Heart left ventricle (tissue), 16 donors: ENCODE measurements at regions not wholly inside any gene's neighbourhood (a gene's known extent, or its start where the extent isn't known, plus 50 kb on each side); places are given as distances from the start of the nearest gene placed in this dataset.

Source experiments
- ATAC-seq, 4 donors: fragments of 200-7000 bp; cut with Tn5 transposase; one replicate each; pipeline ENCODE4 v1.9.1; 2020 to 2022; ENCODE audit warnings: moderate library complexity in 4 of 4, mild to moderate bottlenecking in 3 of 4, moderate number of reproducible peaks in 1 of 4
- DNase-seq, 5 donors: peaks; one replicate each; pipeline ENCODE4 v3.0.0-alpha.2; 2020
- H3K27ac ChIP-seq, 12 donors: fragments of 200-600 bp; sonication (generic) in 4 of 12; one replicate each; pipeline versions ENCODE4 v1.5.0 to v1.8.0; 2016 to 2022; ENCODE audit warnings: mild to moderate bottlenecking in 2 of 12
- H3K27me3 ChIP-seq, 9 donors: fragments of 200-600 bp; sonication (generic) in 2 of 9; one replicate each; pipeline versions ENCODE4 v1.5.1 to v1.8.0; 2016 to 2022; ENCODE audit warnings: mild to moderate bottlenecking in 3 of 9
- H3K36me3 ChIP-seq, 9 donors: fragments of 200-600 bp; sonication (generic) in 2 of 9; one replicate each; pipeline versions ENCODE4 v1.5.0 to v1.8.0; 2018 to 2022; ENCODE audit warnings: mild to moderate bottlenecking in 2 of 9
- H3K4me1 ChIP-seq, 12 donors: fragments of 200-600 bp; sonication (generic) in 4 of 12; one replicate each; pipeline versions ENCODE4 v1.5.0 to v1.8.0; 2016 to 2022; ENCODE audit warnings: mild to moderate bottlenecking in 3 of 12
- H3K4me3 ChIP-seq, 12 donors: fragments of 200-600 bp; sonication (generic) in 4 of 12; one replicate each; pipeline versions ENCODE4 v1.5.0 to v1.8.0; 2017 to 2022; ENCODE audit warnings: mild to moderate bottlenecking in 9 of 12, moderate library complexity in 4 of 12
- H3K9me3 ChIP-seq, 12 donors: fragments of 200-600 bp; sonication (generic) in 4 of 12; one replicate each; pipeline versions ENCODE4 v1.5.0 to v1.8.0; 2016 to 2022; ENCODE audit warnings: mild to moderate bottlenecking in 1 of 12
- POLR2A ChIP-seq, 2 donors: fragments of 450-650 bp; IDR thresholded peaks; one replicate each; pipeline ENCODE4 v1.6.1; 2017; ENCODE audit warnings: antibody characterized with exemption in 2 of 2, mild to moderate bottlenecking in 2 of 2, moderate library complexity in 2 of 2
- WGBS, 4 donors: extraction: QIAGEN DNeasy Blood & Tissue Kit in 2 of 4; methylation state at CpG; one replicate each; pipeline versions ENCODE4 v1.1.5 to v1.1.7; 2013 to 2018; 5-methylcytosine and 5-hydroxymethylcytosine counted together
- intact Hi-C, 10 donors: fragments of 100-400 bp; cut with DNase I; formaldehyde crosslinking; loops; one replicate each; pipeline versions ENCODE4 v1.11.1 to v1.14.2; 2022
- TF ChIP-seq, protein P1 (sequence below), 12 donors: fragments of 200-600 bp; sonication (generic) in 4 of 12; IDR thresholded peaks; one replicate each; pipeline versions ENCODE4 v1.5.0 to v1.8.0; 2018 to 2022; ENCODE audit warnings: antibody characterized with exemption in 12 of 12, mild to moderate bottlenecking in 5 of 12
- donor health status: ischemic (EF 13 %, LVEDD 7.1; RV severe dilation, severe dysfunction).
- donor health status: healthy with polysubstance abuse.
- donor health status: DM: no; HTN: yes; CAD: no.
- donor health status: DM: no; HTN: no; CAD: no.
- donor health status: ischemic (EF 25% LVEDD 6.9; RV normal size, moderate dysfunction).
- donor health status: ischemic (EF 25% LVEDD 5.7; RV mildly dilated, moderate dysfunction).
- donor health status: healthy.
- donor health status: DM: yes; HTN: yes; CAD: no.
- donor health status: ischemic (EF 35%, LVEDD 5.7; RV mildly dilated, moderate dysfunction).
- donor health status: nonischemic (EF 11% LVEDD 7.7; RV severe dilation, severe dysfunction).
- donor health status: DM: yes; HTN: yes; CAD: no.
- donor health status: PGD.
- donor health status: ischemic (EF 29% LVEDD 5.4; RV normal size, mild dysfunction).
- donor health status: nonischemic (EF 23%, LVEDD 6.1; RV moderate dilation, normal function).

GRCh38 chr6:68235326-68235784 is 399.7 kb upstream of the ADGRB3 start:
- Histone ChIP-seq H3K9me3 (no peaks in the 10 kb centered on the region), H3K36me3 (no peaks in the 10 kb centered on the region), H3K4me3 (no peak overlapping the region), H3K27ac (no peak overlapping the region), H3K4me1 (no peaks in the 10 kb centered on the region), H3K27me3 (no peaks in the 10 kb centered on the region)
- WGBS, 4 donors, result 19 to 31% (median 24%) methylated on average over 1 of the region's 1 CpG
- intact Hi-C loops, result no loop called here
- ATAC-seq (no peak), DNase-seq (no peak)
- TF ChIP-seq POLR2A (IDR thresholded peaks at IDR 0.05), result no peak
- TF ChIP-seq, protein P1, sequence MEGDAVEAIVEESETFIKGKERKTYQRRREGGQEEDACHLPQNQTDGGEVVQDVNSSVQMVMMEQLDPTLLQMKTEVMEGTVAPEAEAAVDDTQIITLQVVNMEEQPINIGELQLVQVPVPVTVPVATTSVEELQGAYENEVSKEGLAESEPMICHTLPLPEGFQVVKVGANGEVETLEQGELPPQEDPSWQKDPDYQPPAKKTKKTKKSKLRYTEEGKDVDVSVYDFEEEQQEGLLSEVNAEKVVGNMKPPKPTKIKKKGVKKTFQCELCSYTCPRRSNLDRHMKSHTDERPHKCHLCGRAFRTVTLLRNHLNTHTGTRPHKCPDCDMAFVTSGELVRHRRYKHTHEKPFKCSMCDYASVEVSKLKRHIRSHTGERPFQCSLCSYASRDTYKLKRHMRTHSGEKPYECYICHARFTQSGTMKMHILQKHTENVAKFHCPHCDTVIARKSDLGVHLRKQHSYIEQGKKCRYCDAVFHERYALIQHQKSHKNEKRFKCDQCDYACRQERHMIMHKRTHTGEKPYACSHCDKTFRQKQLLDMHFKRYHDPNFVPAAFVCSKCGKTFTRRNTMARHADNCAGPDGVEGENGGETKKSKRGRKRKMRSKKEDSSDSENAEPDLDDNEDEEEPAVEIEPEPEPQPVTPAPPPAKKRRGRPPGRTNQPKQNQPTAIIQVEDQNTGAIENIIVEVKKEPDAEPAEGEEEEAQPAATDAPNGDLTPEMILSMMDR (IDR thresholded peaks at IDR 0.05), result no peak

DNA sequence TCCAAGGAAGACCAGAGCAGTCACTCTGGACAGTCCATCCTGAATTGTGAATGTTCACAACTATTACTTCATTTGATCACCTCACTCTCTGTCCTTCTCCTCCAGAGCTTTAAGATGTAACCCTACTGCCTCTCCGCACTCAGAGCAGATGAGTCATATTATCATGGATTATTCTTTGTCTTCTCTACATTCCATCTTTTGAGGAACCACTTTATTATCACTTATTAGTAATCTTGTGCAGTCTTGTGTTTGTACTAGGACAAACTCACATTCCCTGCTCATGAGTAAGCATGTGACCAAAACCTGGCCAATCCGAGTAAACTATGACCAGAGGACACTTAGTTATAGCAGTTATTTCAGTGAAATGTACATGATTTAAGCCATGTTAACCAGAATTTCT is 401.5 kb upstream of the ADGRB3 start:
- H3K9me3 ChIP-seq, result no peaks in the 10 kb centered on the region
- intact Hi-C loops, result no loop called here
- H3K4me3 ChIP-seq, result no peak overlapping the region
- no peak overlapping the region for H3K27ac ChIP-seq
- DNase-seq, result no peak
- 75 to 85% (median 80%) methylated on average over 2 of the region's 2 CpGs for WGBS, 4 donors
- no peaks in the 10 kb centered on the region for H3K27me3 ChIP-seq
- ATAC-seq, result no peak
- no peaks in the 10 kb centered on the region for H3K4me1 ChIP-seq
- no peak for TF ChIP-seq POLR2A (IDR thresholded peaks at IDR 0.05)
- TF ChIP-seq, protein P1 (IDR thresholded peaks at IDR 0.05), result no peak
- no peaks in the 10 kb centered on the region for H3K36me3 ChIP-seq

DNA sequence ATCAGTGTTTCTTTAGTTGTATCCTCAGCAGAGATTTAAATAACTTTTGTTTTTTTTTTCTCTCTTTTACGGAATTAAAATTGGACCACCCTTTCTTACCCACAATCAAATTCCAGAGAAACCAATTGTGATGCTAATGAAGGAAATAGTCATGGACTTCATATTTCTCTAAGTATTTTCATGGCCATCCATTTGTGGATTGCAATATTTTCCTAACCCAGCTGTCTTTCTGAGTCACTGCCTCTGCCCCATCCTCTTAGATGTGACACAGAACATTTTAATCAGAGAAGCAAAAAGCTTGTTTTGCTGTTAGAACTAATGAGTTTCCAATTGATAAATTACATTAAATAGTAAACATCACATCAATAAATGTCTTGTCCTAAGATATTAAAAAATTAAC is 405.5 kb upstream of the ADGRB3 start:
- Histone ChIP-seq H3K27me3 (no peaks in the 10 kb centered on the region), H3K4me3 (no peak overlapping the region), H3K36me3 (no peaks in the 10 kb centered on the region), H3K27ac (no peak overlapping the region), H3K4me1 (no peaks in the 10 kb centered on the region), H3K9me3 (no peaks in the 10 kb centered on the region)
- DNase-seq, result no peak
- intact Hi-C loops, result no loop called here
- TF ChIP-seq POLR2A (IDR thresholded peaks at IDR 0.05), result no peak
- TF ChIP-seq, protein P1 (IDR thresholded peaks at IDR 0.05), result no peak
- 64 to 77% (median 71%) methylated on average over 1 of the region's 1 CpG for WGBS, 4 donors
- ATAC-seq, result no peak

DNA sequence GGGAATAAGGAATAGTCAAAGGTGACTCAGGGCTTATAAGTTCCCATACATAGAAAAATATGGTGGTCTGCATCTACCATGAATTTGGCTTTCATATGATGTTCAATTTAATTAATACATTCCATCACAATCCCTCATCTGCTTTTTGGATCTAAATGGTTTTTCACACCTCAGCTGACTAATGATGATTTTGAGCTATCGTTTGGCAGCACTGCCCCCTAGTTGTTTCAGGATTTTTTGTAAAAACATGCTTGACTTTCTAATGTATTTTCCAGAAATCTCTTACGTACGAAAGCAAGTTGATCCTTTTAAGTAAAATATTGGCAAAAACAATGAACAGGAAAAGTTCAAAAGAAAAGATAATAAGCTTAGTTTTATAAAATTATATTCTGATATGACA is 408.6 kb upstream of the ADGRB3 start:
- Histone ChIP-seq H3K27ac (no peak overlapping the region), H3K27me3 (no peaks in the 10 kb centered on the region), H3K9me3 (no peaks in the 10 kb centered on the region), H3K4me3 (no peak overlapping the region), H3K4me1 (no peaks in the 10 kb centered on the region), H3K36me3 (no peaks in the 10 kb centered on the region)
- WGBS, 4 donors, result 36 to 46% (median 39%) methylated on average over 3 of the region's 3 CpGs
- intact Hi-C loops, result no loop called here
- ATAC-seq, result no peak
- TF ChIP-seq, protein P1 (IDR thresholded peaks at IDR 0.05), result peak in 8 of 12 donors; percentile 5 to 41 (median 22)
- no peak for TF ChIP-seq POLR2A (IDR thresholded peaks at IDR 0.05)
- no peak for DNase-seq
